Stimulated activated naive CD8-positive, alpha-beta T cell treated with anti-CD3 and anti-CD28 coated beads, Interleukin-15, Interleukin-2, amounts not matched to agents 100 ng/mL and 50 ng/mL, for 24 hours (primary cell): ENCODE measurements at regions not wholly inside any gene's neighbourhood (a gene's known extent, or its start where the extent isn't known, plus 50 kb on each side); places are given as distances from the start of the nearest gene placed in this dataset.
"Not testable (repeated sequence)": the region's sequence is repeated elsewhere in the genome, so short reads cannot be mapped to it uniquely, and the experiment has no call there.

Source experiments
- H3K27ac Mint-ChIP-seq: one replicate; pipeline ENCODE4 v1.8.0; 2021; ENCODE audit warnings: mild to moderate bottlenecking, mixed read lengths
- H3K27me3 Mint-ChIP-seq: one replicate; pipeline ENCODE4 v1.8.0; 2021; ENCODE audit warnings: mixed read lengths
- H3K36me3 Mint-ChIP-seq: one replicate; pipeline ENCODE4 v1.8.0; 2021; ENCODE audit warnings: low read depth, mixed read lengths
- H3K4me1 Mint-ChIP-seq: one replicate; pipeline ENCODE4 v1.8.0; 2021; ENCODE audit warnings: low read depth, mixed read lengths
- H3K4me3 Mint-ChIP-seq: one replicate; pipeline ENCODE4 v1.8.0; 2021; ENCODE audit warnings: mild to moderate bottlenecking, mixed read lengths
- H3K9me3 Mint-ChIP-seq: one replicate; pipeline ENCODE4 v1.8.0; 2021; ENCODE audit warnings: mixed read lengths

DNA sequence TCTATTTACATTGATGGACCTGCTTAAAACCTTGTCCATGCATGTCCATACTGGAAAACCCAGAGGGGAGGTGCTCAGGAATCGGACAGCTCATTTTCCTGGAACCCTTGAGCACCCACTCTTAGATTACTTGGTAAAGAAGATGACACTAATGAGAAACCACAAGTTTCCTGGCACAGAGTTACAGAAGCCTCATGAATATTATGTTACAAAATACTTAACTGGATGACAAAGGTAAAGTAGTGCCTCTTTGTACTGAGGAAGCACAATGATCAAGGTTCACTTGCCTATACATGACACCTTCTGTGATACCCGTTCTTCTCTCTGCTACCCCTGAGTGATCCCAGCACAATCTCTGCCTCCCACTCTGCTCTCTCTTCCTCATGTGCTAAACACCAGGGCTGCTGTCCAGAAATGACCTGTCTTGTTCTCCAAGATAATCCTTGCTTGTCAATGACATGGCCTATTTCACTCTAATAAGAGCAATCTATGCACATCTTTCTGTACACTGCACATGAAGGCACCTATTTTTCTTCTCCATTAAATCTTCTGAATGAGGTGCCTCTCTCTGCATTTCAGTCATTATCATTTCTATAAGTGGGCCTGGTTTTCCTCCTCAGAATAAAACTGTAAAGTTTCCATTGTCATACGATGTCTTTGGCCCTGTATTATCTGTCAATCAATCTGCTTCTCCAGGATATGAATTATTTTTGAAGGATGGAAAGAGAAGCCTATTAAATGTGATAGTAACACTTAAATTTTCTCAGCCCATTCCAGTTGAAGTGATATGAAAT, 684.0 kb upstream of the ACO1 start:
- Mint-ChIP-seq H3K27me3 (no peaks in the 10 kb centered on the region), H3K27ac (no peak overlapping the region), H3K4me3 (no peak overlapping the region), H3K9me3 (peaks cover 12% of the 10 kb centered on the region), H3K36me3 (no peaks in the 10 kb centered on the region), H3K4me1 (peaks cover 19% of the 10 kb centered on the region)

DNA sequence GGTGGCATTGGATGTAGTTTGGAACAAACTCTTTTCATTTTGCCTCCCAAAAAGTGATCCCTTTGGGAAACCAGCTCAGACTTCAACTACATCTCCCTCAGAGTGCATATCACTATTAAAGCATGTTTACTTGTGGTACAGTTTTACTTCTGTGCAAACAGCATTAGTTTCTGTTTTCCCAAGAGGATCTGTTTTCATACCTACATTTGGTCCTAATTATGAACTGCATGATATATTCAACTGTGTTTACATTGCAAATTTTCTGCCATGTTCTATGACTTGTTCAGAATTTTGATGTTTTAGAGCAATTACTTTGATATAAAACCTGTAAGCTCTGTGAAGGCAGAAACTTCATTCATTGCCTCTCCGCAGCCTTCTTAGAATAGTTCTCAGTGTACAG, 681.5 kb upstream of the ACO1 start:
- no peaks in the 10 kb centered on the region for H3K27me3 Mint-ChIP-seq
- no peaks in the 10 kb centered on the region for H3K9me3 Mint-ChIP-seq
- H3K36me3 Mint-ChIP-seq: no peaks in the 10 kb centered on the region
- no peak overlapping the region for H3K27ac Mint-ChIP-seq
- no peak overlapping the region for H3K4me3 Mint-ChIP-seq
- H3K4me1 Mint-ChIP-seq: peaks cover 19% of the 10 kb centered on the region

DNA sequence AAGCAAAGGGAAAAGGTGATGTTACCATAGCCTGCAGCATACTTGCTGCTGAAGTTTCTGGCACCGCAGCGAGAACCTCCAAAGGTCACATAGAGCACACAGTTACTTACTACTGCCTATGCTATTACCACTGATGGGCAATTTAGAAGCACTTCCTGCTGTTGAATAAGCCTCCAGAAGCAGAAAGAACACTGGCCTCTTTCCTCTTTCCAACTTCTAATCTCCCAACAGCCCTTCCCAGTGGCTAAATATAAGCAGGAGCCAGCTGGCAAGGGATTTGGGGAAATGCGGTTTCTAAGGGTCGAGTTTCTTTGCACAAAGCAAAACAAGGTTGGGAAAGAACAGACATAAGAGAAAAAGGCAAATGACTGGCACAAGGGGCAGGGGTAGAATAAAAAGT, 669.2 kb upstream of the ACO1 start:
- Mint-ChIP-seq H3K27me3 (no peaks in the 10 kb centered on the region), H3K27ac (no peak overlapping the region), H3K36me3 (no peaks in the 10 kb centered on the region), H3K9me3 (peaks cover 2% of the 10 kb centered on the region), H3K4me1 (no peaks in the 10 kb centered on the region), H3K4me3 (no peak overlapping the region)

DNA sequence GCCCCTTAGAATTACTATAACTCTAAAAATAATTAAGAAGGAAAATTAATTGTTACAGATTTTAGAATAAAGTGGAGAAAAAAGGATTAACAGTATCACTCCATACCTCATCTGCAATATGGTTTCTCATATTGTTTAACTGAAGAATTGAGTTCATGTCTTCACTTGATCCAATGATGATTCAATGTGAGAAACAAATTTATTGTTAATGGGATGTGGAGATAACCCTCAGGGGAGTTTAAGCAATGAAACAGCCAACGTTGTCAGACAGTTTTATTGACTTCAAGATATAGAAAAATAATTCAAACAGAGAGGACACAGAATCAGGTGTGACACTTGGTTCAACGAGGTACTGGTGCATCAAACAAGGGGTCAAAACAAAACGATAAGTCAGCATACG, 665.2 kb upstream of the ACO1 start:
- Mint-ChIP-seq H3K4me3 (no peak overlapping the region), H3K36me3 (no peaks in the 10 kb centered on the region), H3K27ac (no peak overlapping the region)

DNA sequence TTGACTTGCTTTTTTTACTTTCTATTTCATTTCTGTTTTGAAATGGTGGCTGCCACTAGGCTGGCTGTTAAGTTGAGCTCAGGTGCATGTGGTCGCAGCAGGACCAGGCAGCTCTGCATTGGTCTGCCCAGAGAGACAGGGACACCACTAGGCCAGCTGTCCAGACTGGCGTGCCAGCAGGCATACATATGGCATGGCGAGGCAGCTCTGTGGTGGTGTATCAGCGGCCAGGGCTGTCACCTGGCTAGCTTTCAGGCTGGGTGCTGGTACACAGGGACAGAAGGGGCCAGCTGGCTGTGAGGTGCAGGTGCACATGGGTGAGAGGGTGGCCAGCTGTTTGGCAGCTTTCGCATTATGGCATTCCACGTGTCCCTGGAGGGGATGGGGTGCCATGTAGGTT, 654.0 kb upstream of the ACO1 start:
- Mint-ChIP-seq H3K27ac (no peak overlapping the region), H3K4me1 (no peaks in the 10 kb centered on the region), H3K27me3 (no peaks in the 10 kb centered on the region), H3K4me3 (no peak overlapping the region), H3K9me3 (no peaks in the 10 kb centered on the region), H3K36me3 (no peaks in the 10 kb centered on the region)

More for the DNA sequence above, 665.2 kb upstream of the ACO1 start:
- Mint-ChIP-seq H3K9me3 (peaks cover 4% of the 10 kb centered on the region), H3K4me1 (no peaks in the 10 kb centered on the region), H3K27me3 (no peaks in the 10 kb centered on the region)

DNA sequence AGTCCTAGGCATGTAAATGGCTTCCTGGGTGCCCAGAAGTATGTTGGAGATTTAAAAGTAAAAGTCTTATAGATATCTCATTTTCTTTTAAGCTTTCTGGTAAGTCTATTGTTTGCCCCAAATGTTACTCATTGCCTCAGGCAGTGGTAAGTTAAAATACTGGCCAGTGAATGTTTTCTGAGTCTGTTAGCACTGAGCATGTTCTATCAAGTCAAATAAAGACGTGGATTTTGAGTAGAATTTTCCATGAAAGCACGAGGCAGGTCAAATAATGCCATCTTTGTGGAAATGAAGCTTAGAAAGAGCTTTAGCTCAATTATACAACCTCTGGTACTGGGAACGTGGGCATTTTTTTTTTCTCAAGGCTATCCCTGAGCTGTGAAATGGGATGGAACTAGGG, 651.3 kb upstream of the ACO1 start:
- no peaks in the 10 kb centered on the region for H3K4me1 Mint-ChIP-seq
- no peaks in the 10 kb centered on the region for H3K36me3 Mint-ChIP-seq
- no peaks in the 10 kb centered on the region for H3K9me3 Mint-ChIP-seq
- no peaks in the 10 kb centered on the region for H3K27me3 Mint-ChIP-seq
- no peak overlapping the region for H3K4me3 Mint-ChIP-seq
- H3K27ac Mint-ChIP-seq: no peak overlapping the region

DNA sequence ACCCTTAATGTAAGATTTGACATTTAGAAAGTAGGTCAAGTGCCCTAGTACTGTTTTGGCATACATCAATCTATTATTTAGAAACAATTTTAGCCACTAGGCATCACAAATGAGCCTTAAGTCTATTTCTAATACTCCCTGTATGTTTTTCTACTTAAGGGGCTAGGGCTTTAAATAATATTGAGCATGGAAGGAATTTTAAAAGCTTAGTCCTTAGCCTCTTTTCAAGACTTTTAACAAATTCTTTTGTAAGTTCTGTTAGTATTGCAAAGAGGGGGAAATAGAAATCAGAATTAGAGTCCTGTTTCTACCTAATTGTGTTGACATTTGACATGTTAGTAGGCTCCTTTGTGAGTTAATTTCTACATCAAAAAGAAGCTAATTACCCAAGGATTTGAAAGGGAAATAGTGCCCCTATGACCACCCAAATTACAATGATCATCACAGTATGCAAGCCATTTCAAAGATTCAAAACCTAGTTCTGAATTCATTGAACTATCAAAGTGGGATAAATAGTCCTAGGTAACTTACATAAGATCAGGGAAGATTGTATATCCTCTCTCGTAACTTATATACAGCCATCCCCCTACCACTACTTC, 647.8 kb upstream of the ACO1 start:
- no peaks in the 10 kb centered on the region for H3K9me3 Mint-ChIP-seq
- no peaks in the 10 kb centered on the region for H3K36me3 Mint-ChIP-seq
- H3K4me3 Mint-ChIP-seq: no peak overlapping the region
- no peaks in the 10 kb centered on the region for H3K4me1 Mint-ChIP-seq
- H3K27ac Mint-ChIP-seq: no peak overlapping the region
- no peaks in the 10 kb centered on the region for H3K27me3 Mint-ChIP-seq

DNA sequence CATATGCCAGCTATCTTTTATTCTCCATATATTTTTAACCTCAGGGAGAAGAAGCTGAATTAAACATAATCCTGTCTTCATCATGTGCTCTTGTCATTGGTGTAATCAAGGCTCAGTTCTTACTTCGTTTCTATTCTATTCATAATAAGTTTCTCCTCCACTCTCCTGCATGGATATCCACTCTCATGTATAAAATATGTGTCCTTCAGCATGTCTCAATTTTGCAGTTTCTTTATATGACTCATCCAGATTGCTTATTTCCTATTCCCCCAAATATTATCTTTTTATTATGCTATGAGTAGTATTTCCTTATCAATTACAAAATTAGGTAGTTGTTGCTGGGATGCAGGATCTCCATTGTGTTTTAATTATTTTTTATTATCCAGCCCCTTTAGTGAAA, 643.7 kb upstream of the ACO1 start:
- H3K9me3 Mint-ChIP-seq: no peaks in the 10 kb centered on the region
- no peak overlapping the region for H3K4me3 Mint-ChIP-seq
- H3K27me3 Mint-ChIP-seq: no peaks in the 10 kb centered on the region
- no peak overlapping the region for H3K27ac Mint-ChIP-seq
- H3K4me1 Mint-ChIP-seq: no peaks in the 10 kb centered on the region
- H3K36me3 Mint-ChIP-seq: no peaks in the 10 kb centered on the region

DNA sequence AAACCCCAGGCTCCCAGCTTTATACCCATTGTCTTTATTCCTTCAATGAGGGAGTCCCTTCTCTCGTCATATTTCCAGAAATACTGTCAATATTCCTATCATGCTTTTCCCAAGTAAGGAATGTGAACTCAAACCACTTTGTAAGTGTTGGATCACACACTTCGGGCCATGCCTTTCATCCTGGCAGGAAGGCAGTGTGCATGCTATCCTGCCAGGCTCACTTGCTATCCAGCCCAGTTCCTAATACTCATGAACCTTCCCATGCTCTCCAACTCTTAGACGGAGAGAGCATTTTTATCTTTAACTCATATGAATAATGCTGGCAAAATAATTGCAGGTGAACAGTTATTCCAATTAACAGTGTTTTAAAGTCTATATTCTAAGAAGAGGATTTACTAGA, 639.9 kb upstream of the ACO1 start:
- H3K4me3 Mint-ChIP-seq: no peak overlapping the region
- H3K9me3 Mint-ChIP-seq: no peaks in the 10 kb centered on the region
- no peaks in the 10 kb centered on the region for H3K4me1 Mint-ChIP-seq
- no peaks in the 10 kb centered on the region for H3K27me3 Mint-ChIP-seq
- H3K36me3 Mint-ChIP-seq: no peaks in the 10 kb centered on the region
- H3K27ac Mint-ChIP-seq: no peak overlapping the region

DNA sequence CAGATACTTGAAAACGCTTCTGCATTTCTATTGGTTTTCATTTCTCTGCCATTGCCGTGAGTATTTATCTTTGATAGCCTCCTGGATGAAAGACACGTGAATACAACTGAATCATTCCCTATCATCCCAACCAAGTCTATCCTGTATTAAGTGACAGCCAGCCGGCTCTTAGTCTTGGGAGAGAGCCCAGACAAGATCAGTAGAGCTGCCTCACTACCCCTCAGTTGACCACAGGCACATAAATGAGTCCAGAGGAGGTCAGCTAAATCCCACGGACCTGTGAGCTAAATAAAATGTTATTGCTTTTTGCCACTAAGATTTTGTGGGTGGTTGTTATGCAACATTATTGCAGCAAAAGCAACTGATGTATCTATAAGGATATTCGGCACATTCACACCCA, 639.0 kb upstream of the ACO1 start:
- no peaks in the 10 kb centered on the region for H3K36me3 Mint-ChIP-seq
- H3K27ac Mint-ChIP-seq: no peak overlapping the region
- no peaks in the 10 kb centered on the region for H3K9me3 Mint-ChIP-seq
- H3K27me3 Mint-ChIP-seq: no peaks in the 10 kb centered on the region
- no peaks in the 10 kb centered on the region for H3K4me1 Mint-ChIP-seq
- no peak overlapping the region for H3K4me3 Mint-ChIP-seq

DNA sequence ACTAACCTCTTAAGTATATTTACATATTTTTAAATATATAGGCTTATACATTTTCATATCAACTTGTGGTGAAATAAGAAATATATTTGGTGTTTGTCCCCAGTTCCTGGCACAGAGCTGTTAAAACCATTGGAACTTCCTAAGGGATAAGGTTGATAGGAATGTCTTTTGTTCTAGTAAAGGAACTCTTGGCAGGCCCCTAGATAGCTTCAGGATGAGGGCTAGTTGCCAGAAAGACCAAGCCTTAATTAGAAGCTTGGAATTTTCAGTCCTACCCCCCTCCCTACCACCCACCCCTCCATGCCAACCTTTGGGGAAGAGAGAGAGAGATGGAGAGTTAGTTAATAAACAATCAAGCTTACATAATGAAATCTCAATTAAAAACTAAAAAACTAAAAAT, 638.6 kb upstream of the ACO1 start:
- Mint-ChIP-seq H3K27ac (no peak overlapping the region), H3K36me3 (no peaks in the 10 kb centered on the region), H3K4me1 (no peaks in the 10 kb centered on the region), H3K27me3 (no peaks in the 10 kb centered on the region), H3K9me3 (no peaks in the 10 kb centered on the region), H3K4me3 (no peak overlapping the region)

DNA sequence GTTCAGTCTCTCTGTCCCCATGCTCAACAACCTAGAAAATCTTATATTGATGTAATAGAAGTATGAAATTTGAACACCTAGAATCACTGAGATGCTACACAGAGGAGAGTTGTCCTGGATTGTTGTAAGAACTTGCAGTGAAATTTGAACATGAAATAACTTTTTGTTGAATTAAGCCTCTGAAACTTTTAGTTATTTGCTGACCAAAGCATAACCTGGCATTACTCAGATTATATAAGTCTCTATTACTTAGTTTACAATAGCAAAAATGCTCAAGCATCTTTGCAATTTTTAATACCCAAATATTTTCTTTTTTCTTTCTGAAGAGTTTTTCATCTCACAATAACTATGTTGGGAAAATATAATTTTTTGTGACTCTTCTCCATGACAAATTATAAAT, 630.7 kb upstream of the ACO1 start:
- H3K9me3 Mint-ChIP-seq: peaks cover 4% of the 10 kb centered on the region
- no peak overlapping the region for H3K4me3 Mint-ChIP-seq
- H3K4me1 Mint-ChIP-seq: no peaks in the 10 kb centered on the region
- H3K27ac Mint-ChIP-seq: no peak overlapping the region
- no peaks in the 10 kb centered on the region for H3K27me3 Mint-ChIP-seq
- H3K36me3 Mint-ChIP-seq: no peaks in the 10 kb centered on the region

DNA sequence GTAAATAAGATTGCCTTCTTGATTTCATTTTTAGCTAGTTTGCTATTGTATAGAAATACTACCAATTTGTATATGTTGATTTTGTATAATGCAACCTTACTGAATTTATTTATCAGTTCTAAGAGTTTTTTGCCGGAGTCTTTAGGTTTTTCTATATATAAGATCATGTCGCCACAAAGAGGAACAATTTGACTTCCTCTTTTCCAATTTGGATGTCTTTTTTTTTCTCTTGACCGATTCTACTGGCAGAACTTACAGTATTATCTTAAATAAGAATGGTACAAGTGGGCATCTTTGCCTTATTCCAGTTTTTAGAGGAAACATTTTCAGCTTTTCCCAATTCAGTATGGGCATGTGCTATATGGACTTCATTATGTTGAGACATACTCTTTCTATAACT, 624.7 kb upstream of the ACO1 start:
- Mint-ChIP-seq H3K4me1 (no peaks in the 10 kb centered on the region), H3K9me3 (peaks cover 9% of the 10 kb centered on the region), H3K4me3 (no peak overlapping the region)

DNA sequence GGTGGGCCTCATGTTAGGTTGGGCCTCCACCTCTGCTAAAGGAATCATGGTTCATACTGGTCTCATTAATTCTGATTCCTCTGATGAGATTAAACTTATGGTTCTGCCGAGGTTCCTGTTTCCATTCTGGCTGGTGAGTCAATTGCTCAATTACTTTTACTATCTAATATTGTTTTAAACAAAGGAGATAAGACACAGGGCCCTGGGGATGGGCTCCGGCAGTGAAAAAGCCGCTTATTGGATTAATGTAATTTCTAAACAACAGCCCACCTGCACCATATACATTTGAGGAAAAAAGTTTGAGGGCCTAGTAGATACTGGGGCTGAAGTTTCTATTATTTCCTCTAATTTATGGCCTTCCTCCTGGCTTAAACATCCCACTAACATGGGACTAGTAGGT, 610.4 kb upstream of the ACO1 start:
- not testable (repeated sequence) for H3K27me3 Mint-ChIP-seq, H3K36me3 Mint-ChIP-seq, H3K4me3 Mint-ChIP-seq, H3K4me1 Mint-ChIP-seq, H3K27ac Mint-ChIP-seq
- H3K9me3 Mint-ChIP-seq: peaks cover 29% of the 10 kb centered on the region

More for the DNA sequence above, 624.7 kb upstream of the ACO1 start:
- no peaks in the 10 kb centered on the region for H3K27me3 Mint-ChIP-seq
- H3K27ac Mint-ChIP-seq: no peak overlapping the region
- no peaks in the 10 kb centered on the region for H3K36me3 Mint-ChIP-seq

DNA sequence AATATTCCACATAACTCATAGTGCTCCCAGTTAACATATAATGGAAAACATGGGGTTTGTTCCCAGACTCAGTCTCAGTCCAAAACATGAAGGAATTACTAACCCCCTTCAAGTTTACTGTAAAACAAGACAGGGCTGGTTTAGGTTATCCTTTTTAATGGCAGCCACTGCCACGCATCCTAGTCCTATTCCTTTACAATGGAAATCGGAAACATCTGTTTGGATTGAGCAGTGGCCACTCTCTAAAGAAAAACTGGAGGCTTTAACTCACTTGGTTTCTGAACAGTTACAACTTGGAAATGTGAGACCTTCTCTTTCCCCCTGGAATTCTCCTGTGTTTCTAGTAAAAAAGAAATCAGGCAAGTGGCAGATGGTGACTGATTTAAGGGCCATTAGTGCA, 609.9 kb upstream of the ACO1 start:
- Mint-ChIP-seq H3K27ac (no peak overlapping the region), H3K4me1 (no peaks in the 10 kb centered on the region), H3K9me3 (peaks cover 34% of the 10 kb centered on the region), H3K36me3 (peaks cover 7% of the 10 kb centered on the region), H3K27me3 (no peaks in the 10 kb centered on the region), H3K4me3 (no peak overlapping the region)

DNA sequence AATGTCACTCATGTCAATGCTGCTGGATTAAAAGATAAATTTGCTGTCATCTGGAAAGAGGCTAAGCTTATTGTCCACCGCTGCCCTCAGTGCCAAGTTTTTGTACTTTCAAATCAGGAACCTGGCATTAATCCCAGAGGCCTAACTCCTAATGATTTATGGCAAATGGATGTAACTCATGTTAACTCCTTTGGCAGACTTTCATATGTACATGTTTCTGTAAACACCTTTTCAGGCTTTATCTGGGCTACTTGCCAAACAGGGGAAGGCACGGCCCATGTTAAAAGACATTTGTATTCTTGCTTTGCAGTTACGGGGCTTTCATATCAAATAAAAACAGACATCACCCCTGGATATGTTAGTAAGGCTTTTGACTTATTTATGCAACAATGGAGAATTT, 608.0 kb upstream of the ACO1 start:
- H3K4me3 Mint-ChIP-seq: no peak overlapping the region
- peaks cover 16% of the 10 kb centered on the region for H3K36me3 Mint-ChIP-seq
- H3K9me3 Mint-ChIP-seq: peaks cover 42% of the 10 kb centered on the region
- no peak overlapping the region for H3K27ac Mint-ChIP-seq
- no peaks in the 10 kb centered on the region for H3K27me3 Mint-ChIP-seq
- H3K4me1 Mint-ChIP-seq: no peaks in the 10 kb centered on the region
